Osteocyte (in vitro differentiated cells): ENCODE measurements at regions not wholly inside any gene's neighbourhood (a gene's known extent, or its start where the extent isn't known, plus 50 kb on each side); places are given as distances from the start of the nearest gene placed in this dataset.

ENCODE experiments used
- DNase-seq: peaks from one replicate; pipeline ENCODE4 v3.0.0; 2021; ENCODE audit warnings: mixed read lengths; ENCODE audit not compliant: unreplicated experiment; ENCODE audit errors: extremely low spot score
- H3K27ac Mint-ChIP-seq: one replicate; pipeline ENCODE4 v1.8.0; 2021; ENCODE audit warnings: mild to moderate bottlenecking, mixed read lengths; ENCODE audit not compliant: unreplicated experiment
- H3K27me3 Mint-ChIP-seq: one replicate; pipeline ENCODE4 v1.8.0; 2021; ENCODE audit warnings: mixed read lengths; ENCODE audit not compliant: unreplicated experiment
- H3K36me3 Mint-ChIP-seq: one replicate; pipeline ENCODE4 v1.8.0; 2021; ENCODE audit warnings: mixed read lengths; ENCODE audit not compliant: unreplicated experiment
- H3K4me1 Mint-ChIP-seq: one replicate; pipeline ENCODE4 v1.8.0; 2021; ENCODE audit warnings: mixed read lengths; ENCODE audit not compliant: unreplicated experiment
- H3K4me3 Mint-ChIP-seq: one replicate; pipeline ENCODE4 v1.8.0; 2021; ENCODE audit warnings: mild to moderate bottlenecking, moderate library complexity, mixed read lengths; ENCODE audit not compliant: unreplicated experiment
- H3K9me3 Mint-ChIP-seq: one replicate; pipeline ENCODE4 v1.8.0; 2021; ENCODE audit warnings: mixed read lengths; ENCODE audit not compliant: unreplicated experiment
- TF ChIP-seq, protein P1 (sequence below): fragments of 200-600 bp; sonication (generic); IDR thresholded peaks from 2 replicates; pipeline ENCODE4 v1.5.0; 2021; ENCODE audit warnings: antibody characterized with exemption, mild to moderate bottlenecking, moderate library complexity

GRCh38 chr11:70622091-70622490, 223.8 kb downstream of the CTTN start:
- no peaks in the 10 kb centered on the region for H3K4me1 Mint-ChIP-seq
- no peak overlapping the region for H3K4me3 Mint-ChIP-seq
- H3K27ac Mint-ChIP-seq, result no peak overlapping the region
- no peaks in the 10 kb centered on the region for H3K9me3 Mint-ChIP-seq
- no peaks in the 10 kb centered on the region for H3K27me3 Mint-ChIP-seq
- TF ChIP-seq, protein P1, sequence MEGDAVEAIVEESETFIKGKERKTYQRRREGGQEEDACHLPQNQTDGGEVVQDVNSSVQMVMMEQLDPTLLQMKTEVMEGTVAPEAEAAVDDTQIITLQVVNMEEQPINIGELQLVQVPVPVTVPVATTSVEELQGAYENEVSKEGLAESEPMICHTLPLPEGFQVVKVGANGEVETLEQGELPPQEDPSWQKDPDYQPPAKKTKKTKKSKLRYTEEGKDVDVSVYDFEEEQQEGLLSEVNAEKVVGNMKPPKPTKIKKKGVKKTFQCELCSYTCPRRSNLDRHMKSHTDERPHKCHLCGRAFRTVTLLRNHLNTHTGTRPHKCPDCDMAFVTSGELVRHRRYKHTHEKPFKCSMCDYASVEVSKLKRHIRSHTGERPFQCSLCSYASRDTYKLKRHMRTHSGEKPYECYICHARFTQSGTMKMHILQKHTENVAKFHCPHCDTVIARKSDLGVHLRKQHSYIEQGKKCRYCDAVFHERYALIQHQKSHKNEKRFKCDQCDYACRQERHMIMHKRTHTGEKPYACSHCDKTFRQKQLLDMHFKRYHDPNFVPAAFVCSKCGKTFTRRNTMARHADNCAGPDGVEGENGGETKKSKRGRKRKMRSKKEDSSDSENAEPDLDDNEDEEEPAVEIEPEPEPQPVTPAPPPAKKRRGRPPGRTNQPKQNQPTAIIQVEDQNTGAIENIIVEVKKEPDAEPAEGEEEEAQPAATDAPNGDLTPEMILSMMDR, result no peak
- DNase-seq, result no peak
- no peaks in the 10 kb centered on the region for H3K36me3 Mint-ChIP-seq

DNA sequence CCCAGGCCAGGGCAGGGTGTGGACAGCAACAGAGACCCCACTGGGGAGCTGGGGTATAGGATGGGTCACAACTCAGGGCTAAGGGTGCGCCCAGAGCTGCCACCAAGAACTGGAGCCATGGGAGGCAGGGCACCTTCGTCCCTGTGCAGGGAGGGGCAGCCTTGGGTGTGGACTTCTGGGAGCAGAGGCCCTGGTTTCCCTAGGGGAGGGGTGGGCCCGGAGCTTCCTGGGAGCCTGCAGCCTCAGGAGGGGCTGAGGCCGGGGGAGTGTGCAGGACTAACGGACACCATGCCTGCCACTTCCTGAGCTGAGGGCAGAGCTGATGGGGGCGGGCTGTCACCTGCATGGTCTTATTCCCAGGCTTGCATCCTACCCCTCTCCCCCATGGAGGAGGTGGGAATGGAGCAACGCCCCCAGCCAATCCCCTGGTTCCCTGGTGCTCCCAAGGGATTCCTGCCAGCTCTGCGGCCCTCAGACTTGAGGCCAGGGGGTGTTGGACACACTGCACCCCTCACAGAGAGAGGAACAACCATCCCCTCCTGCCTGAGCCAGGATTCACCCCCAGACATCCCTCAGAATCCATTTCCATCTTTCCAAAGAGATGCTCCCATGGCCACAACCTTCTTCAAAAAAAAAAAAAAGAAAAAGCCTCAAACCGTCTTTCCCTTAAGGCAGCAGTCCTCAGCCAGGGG, 225.7 kb downstream of the CTTN start:
- Mint-ChIP-seq H3K27me3 (no peaks in the 10 kb centered on the region), H3K27ac (no peak overlapping the region), H3K4me3 (no peak overlapping the region), H3K36me3 (no peaks in the 10 kb centered on the region), H3K9me3 (no peaks in the 10 kb centered on the region), H3K4me1 (no peaks in the 10 kb centered on the region)
- TF ChIP-seq, protein P1, result no peak
- DNase-seq, result no peak

DNA sequence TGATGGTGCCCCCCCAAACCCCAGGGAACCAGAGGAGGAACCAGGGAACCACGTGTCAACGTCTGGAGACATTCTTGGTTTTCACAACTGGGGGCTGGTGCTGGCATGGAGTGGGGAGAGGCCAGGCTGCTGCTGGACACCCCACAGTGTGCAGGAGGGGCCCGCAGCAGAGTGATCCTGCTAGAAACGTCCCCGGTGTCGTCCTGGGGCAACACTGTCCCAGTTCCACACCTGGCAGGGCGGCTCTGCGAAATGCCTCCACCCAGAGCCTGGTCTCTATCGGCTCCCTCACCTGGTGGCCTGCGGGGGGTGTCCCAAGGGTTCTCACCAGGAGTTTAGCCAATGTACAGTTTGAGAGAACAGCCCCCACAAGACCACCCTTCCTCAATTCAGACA, 226.3 kb downstream of the CTTN start:
- no peak for DNase-seq
- no peak overlapping the region for H3K27ac Mint-ChIP-seq
- H3K4me3 Mint-ChIP-seq, result no peak overlapping the region
- TF ChIP-seq, protein P1, result no peak
- no peaks in the 10 kb centered on the region for H3K9me3 Mint-ChIP-seq
- no peaks in the 10 kb centered on the region for H3K4me1 Mint-ChIP-seq
- no peaks in the 10 kb centered on the region for H3K27me3 Mint-ChIP-seq
- no peaks in the 10 kb centered on the region for H3K36me3 Mint-ChIP-seq

DNA sequence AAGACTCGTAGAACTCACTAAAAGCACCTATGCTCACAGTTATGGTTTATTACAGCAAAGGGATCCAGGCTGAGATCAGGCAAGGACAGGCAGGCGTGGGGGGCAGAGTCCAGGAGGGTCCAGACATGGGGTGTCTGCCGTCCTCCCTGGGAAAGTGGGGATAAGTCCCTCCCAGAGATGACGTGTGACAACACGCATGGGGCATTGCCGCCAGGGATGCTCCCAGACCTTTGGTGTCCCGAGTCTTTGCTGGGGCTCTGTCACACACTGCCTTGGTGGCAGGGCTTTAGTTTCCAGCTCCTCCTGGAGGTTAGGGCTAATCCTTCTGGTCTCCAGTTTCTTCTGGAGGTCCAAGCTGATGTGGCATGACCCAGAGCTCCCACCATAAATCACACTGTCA, 226.7 kb downstream of the CTTN start:
- Mint-ChIP-seq H3K27ac (no peak overlapping the region), H3K36me3 (no peaks in the 10 kb centered on the region), H3K9me3 (no peaks in the 10 kb centered on the region), H3K27me3 (no peaks in the 10 kb centered on the region), H3K4me3 (no peak overlapping the region), H3K4me1 (no peaks in the 10 kb centered on the region)
- TF ChIP-seq, protein P1, result no peak
- DNase-seq, result no peak

GRCh38 chr11:70625582-70626518, 227.5 kb downstream of the CTTN start:
- H3K36me3 Mint-ChIP-seq, result no peaks in the 10 kb centered on the region
- DNase-seq, result no peak
- TF ChIP-seq, protein P1, result no peak
- H3K4me3 Mint-ChIP-seq, result no peak overlapping the region
- no peaks in the 10 kb centered on the region for H3K4me1 Mint-ChIP-seq
- H3K27ac Mint-ChIP-seq, result no peak overlapping the region
- H3K9me3 Mint-ChIP-seq, result no peaks in the 10 kb centered on the region
- H3K27me3 Mint-ChIP-seq, result no peaks in the 10 kb centered on the region
